NCI-H2107 (cell line): ENCODE measurements at regions not wholly inside any gene's neighbourhood (a gene's known extent, or its start where the extent isn't known, plus 50 kb on each side); places are given as distances from the start of the nearest gene placed in this dataset.
"Not testable (repeated sequence)": the region's sequence is repeated elsewhere in the genome, so short reads cannot be mapped to it uniquely, and the experiment has no call there.

Experiments
- DNase-seq: peaks from one replicate; lab custom pipeline; 2025; lab: John Stamatoyannopoulos, UW

GRCh38 chr2:49318531-49318930, 164.2 kb upstream of the FSHR start:
- no peak for DNase-seq

- DNase-seq = no peak
Measured at GRCh38 chr2:49309461-49309860, 155.1 kb upstream of the FSHR start.

- DNase-seq = no peak
Measured at GRCh38 chr2:49306925-49307324, 152.6 kb upstream of the FSHR start.

- not testable (repeated sequence) for DNase-seq
Measured at GRCh38 chr2:49298693-49299092, 144.4 kb upstream of the FSHR start.

GRCh38 chr2:49298230-49298629, 143.9 kb upstream of the FSHR start:
- no peak for DNase-seq

- no peak for DNase-seq
Measured at GRCh38 chr2:49296107-49296867, 142.0 kb upstream of the FSHR start.

- DNase-seq = no peak
Measured at GRCh38 chr2:49294225-49294624, 139.9 kb upstream of the FSHR start.

GRCh38 chr2:49291619-49292018, 137.3 kb upstream of the FSHR start:
- DNase-seq = no peak

- no peak for DNase-seq
Measured at GRCh38 chr2:49289711-49290110, 135.4 kb upstream of the FSHR start.

GRCh38 chr2:49288902-49289700, 134.8 kb upstream of the FSHR start:
- DNase-seq = no peak

- no peak for DNase-seq
Measured at GRCh38 chr2:49288113-49288705, 133.9 kb upstream of the FSHR start.

GRCh38 chr2:49286726-49287125, 132.4 kb upstream of the FSHR start:
- DNase-seq = no peak

GRCh38 chr2:49286045-49286444, 131.7 kb upstream of the FSHR start:
- DNase-seq = no peak

GRCh38 chr2:49278561-49278960, 124.2 kb upstream of the FSHR start:
- no peak for DNase-seq

GRCh38 chr2:49278141-49278540, 123.8 kb upstream of the FSHR start:
- DNase-seq = no peak

GRCh38 chr2:49271060-49271606, 116.8 kb upstream of the FSHR start:
- no peak for DNase-seq

- DNase-seq = no peak
Measured at GRCh38 chr2:49270091-49270490, 115.8 kb upstream of the FSHR start.

GRCh38 chr2:49265471-49265870, 111.2 kb upstream of the FSHR start:
- DNase-seq = no peak

- DNase-seq = no peak
Measured at GRCh38 chr2:49262801-49263560, 108.7 kb upstream of the FSHR start.

- no peak for DNase-seq
Measured at GRCh38 chr2:49261781-49262180, 107.5 kb upstream of the FSHR start.

GRCh38 chr2:49260979-49261538, 106.7 kb upstream of the FSHR start:
- no peak for DNase-seq

- no peak for DNase-seq
Measured at GRCh38 chr2:49259926-49260325, 105.6 kb upstream of the FSHR start.
